Endothelial cell of umbilical vein (primary cell): ENCODE measurements at regions not wholly inside any gene's neighbourhood (a gene's known extent, or its start where the extent isn't known, plus 50 kb on each side); places are given as distances from the start of the nearest gene placed in this dataset.

Source experiments
- BruUV-seq: library from RNA; stranded (reverse); fragments of 400-500 nt; replicated peaks from 2 replicates; lab custom pipeline; 2021; lab: Mats Ljungman, UMichigan
- CTCF ChIA-PET: fragments of 300-600, 350-600 bp; sonication (Branson Sonifier 250); formaldehyde crosslinking; loops from one replicate; lab custom pipeline; 2021; ENCODE audit warnings: antibody characterized with exemption, inconsistent platforms; lab: Charles Lee
- POLR2A ChIA-PET: fragments of 300-600, 350-600 bp; sonication (Branson Sonifier 250); formaldehyde crosslinking; loops from one replicate; lab custom pipeline; 2021; ENCODE audit warnings: antibody characterized with exemption, inconsistent platforms; lab: Charles Lee
- DNase-seq: peaks from one replicate; pipeline ENCODE4 v3.0.0-alpha.2; 2011; ENCODE audit warnings: low read depth, low spot score
- FAIRE-seq: peaks from 2 replicates; lab custom pipeline; 2011; peaks lifted over from hg19 to GRCh38; lab: Jason Lieb, UNC
- H2AFZ ChIP-seq: 2 replicates; pipeline ENCODE4 v1.6.0; 2012; ENCODE audit warnings: low read depth, low read length, control low read depth, inconsistent platforms
- H3K27ac ChIP-seq: 2 replicates; pipeline ENCODE4 v1.5.1; 2011; ENCODE audit warnings: low read depth, mild to moderate bottlenecking, control low read depth, low read length, moderate library complexity; ENCODE audit not compliant: insufficient read depth
- H3K27me3 ChIP-seq, 2 experiments: 2 replicates each; pipeline versions ENCODE4 v1.6.0 to v1.6.1; 2011; ENCODE audit warnings: low read length in 2 of 2, mixed read lengths in 1 of 2; ENCODE audit not compliant: control insufficient read depth in 2 of 2, insufficient read depth in 2 of 2
- H3K36me3 ChIP-seq, 2 experiments: 2 replicates in 1 of 2; 3 replicates in 1 of 2; pipeline ENCODE4 v1.5.1; 2011; ENCODE audit warnings: low read length in 2 of 2, mild to moderate bottlenecking in 1 of 2, moderate library complexity in 1 of 2; ENCODE audit not compliant: control insufficient read depth in 2 of 2, insufficient read depth in 2 of 2; ENCODE audit errors: extremely low read depth in 1 of 2
- H3K4me1 ChIP-seq: 3 replicates; pipeline ENCODE4 v1.5.1; 2011; ENCODE audit warnings: mild to moderate bottlenecking, low read length; ENCODE audit not compliant: control insufficient read depth, insufficient read depth; ENCODE audit errors: extremely low read depth
- H3K4me2 ChIP-seq: 2 replicates; pipeline ENCODE4 v1.6.1; 2011; ENCODE audit warnings: low read length, control low read depth, mixed read lengths; ENCODE audit not compliant: insufficient read depth
- H3K4me3 ChIP-seq, 3 experiments: fragments of 200-600 bp in 1 of 3; sonication (generic), shearing (Covaris generic) in 1 of 3; replicated peaks in 1 of 3; 2 replicates each; pipeline ENCODE4 v1.5.1; 2011 to 2016; ENCODE audit warnings: control low read depth in 3 of 3, low read length in 3 of 3, mild to moderate bottlenecking in 2 of 3, inconsistent platforms in 1 of 3, low read depth in 1 of 3, moderate library complexity in 1 of 3; ENCODE audit not compliant: insufficient read depth in 1 of 3
- H3K79me2 ChIP-seq: 2 replicates; pipeline ENCODE4 v1.6.0; 2012; ENCODE audit warnings: low read length, inconsistent platforms; ENCODE audit not compliant: control insufficient read depth, insufficient read depth
- H3K9ac ChIP-seq: replicated peaks from 2 replicates; pipeline ENCODE3; 2011; ENCODE audit warnings: low read length, control low read depth; ENCODE audit not compliant: insufficient read depth; ENCODE audit errors: extremely low read depth
- H3K9me1 ChIP-seq: replicated peaks from 3 replicates; pipeline ENCODE4 v1.6.0; 2011; ENCODE audit warnings: mild to moderate bottlenecking, low read length; ENCODE audit not compliant: control insufficient read depth, insufficient read depth; ENCODE audit errors: extremely low read depth
- H3K9me3 ChIP-seq: replicated peaks from 2 replicates; pipeline ENCODE4 v1.5.1; 2012; ENCODE audit warnings: low read length, inconsistent platforms; ENCODE audit not compliant: control insufficient read depth, insufficient read depth
- H4K20me1 ChIP-seq: replicated peaks from 2 replicates; pipeline ENCODE3; 2011; ENCODE audit warnings: mild to moderate bottlenecking, low read length; ENCODE audit not compliant: control insufficient read depth, insufficient read depth; ENCODE audit errors: extremely low read depth
- CTCF ChIP-seq, 2 donors: IDR thresholded peaks; 1 replicate in 1 of 2; 2 replicates in 1 of 2; pipeline ENCODE4 v1.5.1; 2011; ENCODE audit warnings: low read length in 2 of 2, mild to moderate bottlenecking in 2 of 2, moderate library complexity in 2 of 2, control low read depth in 1 of 2, inconsistent platforms in 1 of 2, low read depth in 1 of 2; ENCODE audit not compliant: insufficient read depth in 1 of 2; ENCODE audit errors: extremely low read depth in 1 of 2
- EZH2 ChIP-seq: IDR thresholded peaks from 2 replicates; pipeline ENCODE4 v1.6.1; 2012; ENCODE audit warnings: borderline replicate concordance, low read depth, mild to moderate bottlenecking, moderate library complexity, low read length, inconsistent platforms; ENCODE audit not compliant: severe bottlenecking
- FOS ChIP-seq: IDR thresholded peaks from 2 replicates; pipeline ENCODE4 v1.6.1; 2011; ENCODE audit warnings: mild to moderate bottlenecking, low read length, moderate library complexity, borderline replicate concordance; ENCODE audit not compliant: insufficient read depth
- GATA2 ChIP-seq: IDR thresholded peaks from 2 replicates; pipeline ENCODE4 v1.7.0; 2011; ENCODE audit warnings: low read depth, mild to moderate bottlenecking, moderate library complexity, mixed read lengths, low read length; ENCODE audit not compliant: insufficient read length, insufficient read depth
- JUN ChIP-seq: IDR thresholded peaks from 2 replicates; pipeline ENCODE4 v1.6.1; 2011; ENCODE audit warnings: borderline replicate concordance, low read depth; ENCODE audit not compliant: insufficient read length, insufficient read depth
- MAX ChIP-seq: IDR thresholded peaks from 2 replicates; pipeline ENCODE4 v1.6.1; 2011; ENCODE audit not compliant: insufficient read depth, insufficient read length
- MYC ChIP-seq: IDR thresholded peaks from one replicate; pipeline ENCODE4 v1.6.1; 2011; ENCODE audit warnings: mild to moderate bottlenecking, low read depth, low read length
- POLR2A ChIP-seq: IDR thresholded peaks from 2 replicates; pipeline ENCODE4 v1.6.1; 2012; ENCODE audit warnings: low read depth, mild to moderate bottlenecking, control low read depth, low read length
- POLR2AphosphoS5 ChIP-seq: IDR thresholded peaks from 2 replicates; pipeline ENCODE4 v1.6.1; 2012; ENCODE audit warnings: low read depth, mild to moderate bottlenecking, control low read depth, low read length, moderate library complexity; ENCODE audit not compliant: insufficient read depth
- dilution Hi-C: fragments of 300-500 bp; cut with MboI; formaldehyde crosslinking; loops from one replicate; pipeline ENCODE4 v1.15.0; 2019; ENCODE audit warnings: low sequenced_read_pairs; ENCODE audit not compliant: extremely low pct_ligation_motif_present
- intact Hi-C: fragments of 100-400 bp; cut with micrococcal nuclease; formaldehyde crosslinking; loops from one replicate; pipeline ENCODE4 v1.10.0; 2022

GRCh38 chr2:221787561-221787960, 215.5 kb upstream of the EPHA4 start:
- no peaks in the 10 kb centered on the region for H3K9me1 ChIP-seq
- no TSS peak for BruUV-seq
- CTCF ChIA-PET = no interaction called here

More at GRCh38 chr2:221787561-221787960, 215.5 kb upstream of the EPHA4 start:
- intact Hi-C loops = no loop called here
- Histone ChIP-seq H3K9me3 (no peaks in the 10 kb centered on the region), H3K9ac (no peak overlapping the region), H3K27ac (no peak overlapping the region), H3K36me3 (no peaks in the 10 kb centered on the region), H3K27me3 (no peaks in the 10 kb centered on the region), H3K4me3 (no peak overlapping the region), H4K20me1 (no peaks in the 10 kb centered on the region), H3K4me2 (no peak overlapping the region), H3K79me2 (no peaks in the 10 kb centered on the region), H3K4me1 (peaks cover 2% of the 10 kb centered on the region), H2AFZ (no peak overlapping the region)
- dilution Hi-C loops = no loop called here
- TF ChIP-seq GATA2 (no peak), JUN (no peak), CTCF (IDR thresholded peaks at IDR 0.05; ENCODE audit: extremely low read depth in 1 of 2, insufficient read depth in 1 of 2, low read depth in 1 of 2, low read length in 2 of 2) (no peak), POLR2A (no peak), EZH2 (no peak), MYC (no peak), MAX (no peak), POLR2AphosphoS5 (no peak), FOS (no peak)
- POLR2A ChIA-PET = no interaction called here
- no peak for FAIRE-seq
- no peak for DNase-seq
